ENCODE measurements at regions not wholly inside any gene's neighbourhood (a gene's known extent, or its start where the extent isn't known, plus 50 kb on each side); places are given as distances from the start of the nearest gene placed in this dataset.

DNA sequence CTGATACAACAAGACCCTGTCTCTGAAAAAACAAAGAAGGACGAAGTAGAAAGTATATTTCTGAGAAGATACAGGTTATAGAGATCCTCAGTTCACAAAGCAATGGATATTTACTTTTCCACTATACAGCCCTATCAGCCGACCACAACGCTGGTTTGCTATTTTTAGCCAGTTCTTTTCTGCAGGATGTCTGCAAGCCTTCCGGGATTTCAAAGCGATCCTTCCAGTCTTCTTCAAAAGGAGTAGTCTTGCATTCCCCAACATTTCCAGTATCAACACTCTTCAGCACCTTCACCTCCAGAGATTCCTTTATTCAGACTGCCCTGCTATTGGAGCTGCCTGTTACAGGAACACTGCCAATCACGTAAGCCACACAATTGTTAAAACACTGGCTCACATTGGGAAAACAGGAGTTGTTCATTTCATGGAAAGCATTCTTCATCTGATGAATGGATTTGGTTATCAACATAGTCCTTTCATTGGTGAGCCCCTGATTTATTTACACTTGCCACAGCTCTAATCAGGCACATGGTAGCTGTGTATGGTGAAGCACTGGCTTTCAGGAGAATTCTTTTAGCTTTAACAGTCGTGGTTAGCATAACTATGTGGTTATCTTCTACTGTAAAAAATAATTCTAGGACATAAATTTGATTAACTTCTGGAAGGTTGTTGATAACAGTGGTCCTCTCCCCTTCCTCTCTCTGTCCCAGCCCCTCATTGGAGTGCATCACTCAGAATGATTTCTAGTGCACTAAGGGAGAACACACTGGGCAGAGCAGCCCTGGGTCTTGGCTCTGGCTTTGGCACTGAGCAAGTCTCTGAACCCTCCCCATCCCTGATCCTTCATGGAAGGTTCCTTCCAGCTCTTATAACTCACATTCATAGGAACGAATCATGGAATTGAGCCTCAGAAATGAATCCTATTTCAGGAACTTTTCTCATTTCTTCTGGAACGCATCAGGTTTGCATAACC lies 109.9 kb upstream of the SORBS2 start:
- Histone ChIP-seq H4K20me1 (replicated peaks; ENCODE audit: control insufficient read depth, extremely low read depth, insufficient read depth, low read length) (no peaks in the 10 kb centered on the region), H3K27ac (ENCODE audit: insufficient read depth, low read depth, low read length) (no peak overlapping the region), H3K4me3 (replicated peaks in 1 of 3; ENCODE audit: insufficient read depth in 1 of 3, low read depth in 1 of 3, low read length in 3 of 3) (no peak overlapping the region), H3K9ac (replicated peaks; ENCODE audit: extremely low read depth, insufficient read depth, low read length) (no peak overlapping the region), H3K36me3 (ENCODE audit: control insufficient read depth in 2 of 2, extremely low read depth in 1 of 2, insufficient read depth in 2 of 2, low read length in 2 of 2) (no peaks in the 10 kb centered on the region), H3K4me1 (ENCODE audit: control insufficient read depth, extremely low read depth, insufficient read depth, low read length) (no peaks in the 10 kb centered on the region), H3K79me2 (ENCODE audit: control insufficient read depth, insufficient read depth, low read length) (no peaks in the 10 kb centered on the region), H2AFZ (ENCODE audit: low read depth, low read length) (no peak overlapping the region), H3K27me3 (ENCODE audit: control insufficient read depth in 2 of 2, insufficient read depth in 2 of 2, low read length in 2 of 2) (peaks cover 0 to 2% of the 10 kb centered on the region in 2 experiments), H3K4me2 (ENCODE audit: insufficient read depth, low read length) (no peak overlapping the region), H3K9me3 (replicated peaks; ENCODE audit: control insufficient read depth, insufficient read depth, low read length) (no peaks in the 10 kb centered on the region), H3K9me1 (replicated peaks; ENCODE audit: control insufficient read depth, extremely low read depth, insufficient read depth, low read length) (no peaks in the 10 kb centered on the region)
- BruUV-seq (replicated peaks): no TSS peak
- ChIA-PET CTCF (interaction anchor here (0.8 to 1.4 kb wide), 3 partner anchors 14 to 191 kb away, joined by 3 to 4 read pairs (median 3); no protein-coding TSS in a partner anchor), POLR2A (no interaction called here)
- TF ChIP-seq POLR2AphosphoS5 (IDR thresholded peaks at IDR 0.05; ENCODE audit: insufficient read depth, low read depth, low read length) (no peak), JUN (IDR thresholded peaks at IDR 0.05; ENCODE audit: borderline replicate concordance, insufficient read depth, insufficient read length, low read depth) (no peak), POLR2A (IDR thresholded peaks at IDR 0.05; ENCODE audit: low read depth, low read length) (no peak), MYC (IDR thresholded peaks at IDR 0.05; ENCODE audit: low read depth, low read length) (no peak), EZH2 (IDR thresholded peaks at IDR 0.05; ENCODE audit: borderline replicate concordance, low read depth, low read length, severe bottlenecking) (no peak), GATA2 (IDR thresholded peaks at IDR 0.05; ENCODE audit: insufficient read depth, insufficient read length, low read depth, low read length) (no peak), FOS (IDR thresholded peaks at IDR 0.05; ENCODE audit: borderline replicate concordance, insufficient read depth, low read length) (no peak)
- TF ChIP-seq, protein P1, sequence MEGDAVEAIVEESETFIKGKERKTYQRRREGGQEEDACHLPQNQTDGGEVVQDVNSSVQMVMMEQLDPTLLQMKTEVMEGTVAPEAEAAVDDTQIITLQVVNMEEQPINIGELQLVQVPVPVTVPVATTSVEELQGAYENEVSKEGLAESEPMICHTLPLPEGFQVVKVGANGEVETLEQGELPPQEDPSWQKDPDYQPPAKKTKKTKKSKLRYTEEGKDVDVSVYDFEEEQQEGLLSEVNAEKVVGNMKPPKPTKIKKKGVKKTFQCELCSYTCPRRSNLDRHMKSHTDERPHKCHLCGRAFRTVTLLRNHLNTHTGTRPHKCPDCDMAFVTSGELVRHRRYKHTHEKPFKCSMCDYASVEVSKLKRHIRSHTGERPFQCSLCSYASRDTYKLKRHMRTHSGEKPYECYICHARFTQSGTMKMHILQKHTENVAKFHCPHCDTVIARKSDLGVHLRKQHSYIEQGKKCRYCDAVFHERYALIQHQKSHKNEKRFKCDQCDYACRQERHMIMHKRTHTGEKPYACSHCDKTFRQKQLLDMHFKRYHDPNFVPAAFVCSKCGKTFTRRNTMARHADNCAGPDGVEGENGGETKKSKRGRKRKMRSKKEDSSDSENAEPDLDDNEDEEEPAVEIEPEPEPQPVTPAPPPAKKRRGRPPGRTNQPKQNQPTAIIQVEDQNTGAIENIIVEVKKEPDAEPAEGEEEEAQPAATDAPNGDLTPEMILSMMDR (IDR thresholded peaks at IDR 0.05; ENCODE audit: extremely low read depth in 1 of 2, insufficient read depth in 1 of 2, low read depth in 1 of 2, low read length in 2 of 2): no peak
- TF ChIP-seq, protein P2, sequence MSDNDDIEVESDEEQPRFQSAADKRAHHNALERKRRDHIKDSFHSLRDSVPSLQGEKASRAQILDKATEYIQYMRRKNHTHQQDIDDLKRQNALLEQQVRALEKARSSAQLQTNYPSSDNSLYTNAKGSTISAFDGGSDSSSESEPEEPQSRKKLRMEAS (IDR thresholded peaks at IDR 0.05; ENCODE audit: insufficient read depth, insufficient read length): no peak
- dilution Hi-C loops (cut with MboI; ENCODE audit: extremely low pct_ligation_motif_present, low sequenced_read_pairs): no loop called here
- FAIRE-seq (no peak), DNase-seq (ENCODE audit: low read depth, low spot score) (peak; percentile 7)
- intact Hi-C loops (cut with micrococcal nuclease): no loop called here
